ENCODE measurements at regions not wholly inside any gene's neighbourhood (a gene's known extent, or its start where the extent isn't known, plus 50 kb on each side); places are given as distances from the start of the nearest gene placed in this dataset.

DNA sequence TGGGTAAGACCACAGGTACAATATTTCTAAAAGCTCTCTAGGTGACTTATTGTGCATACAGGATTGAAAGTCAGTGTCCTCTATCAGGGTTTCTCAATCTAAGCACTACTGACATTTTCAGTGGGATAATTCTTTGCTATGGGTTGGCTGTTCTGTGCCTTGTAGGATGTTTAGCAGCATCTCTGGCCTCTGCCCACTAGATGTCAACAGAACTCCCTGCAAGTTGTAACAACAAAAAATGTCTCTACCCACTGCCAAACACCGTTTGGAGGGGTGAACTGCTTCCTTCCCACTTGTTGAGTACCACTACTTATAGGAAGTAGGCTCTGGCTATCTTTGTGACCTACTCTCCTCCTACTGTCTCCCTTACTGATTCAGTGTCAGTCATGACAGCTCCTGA, 90.1 kb upstream of the ZRANB2 start:
- FAIRE-seq, result no peak

DNA sequence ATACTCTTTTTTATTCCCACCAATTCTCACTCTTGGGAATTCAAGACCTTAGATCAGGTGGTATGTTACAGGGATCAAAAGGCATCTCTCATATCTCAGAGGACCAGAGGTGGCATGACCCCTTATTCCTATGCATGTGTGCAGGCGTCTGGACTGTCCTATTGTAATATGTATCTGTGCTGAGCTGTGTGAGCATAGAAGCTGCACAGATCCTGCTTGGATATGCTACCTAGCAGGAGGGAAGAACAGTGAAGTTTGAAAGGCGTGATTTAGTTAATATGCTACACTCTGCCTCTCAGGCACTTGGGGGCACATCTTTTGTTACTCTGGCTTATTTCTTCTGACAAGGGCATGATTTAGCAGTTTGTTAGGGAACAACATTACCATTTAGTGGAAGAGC, 86.7 kb upstream of the ZRANB2 start:
- no peak for FAIRE-seq

DNA sequence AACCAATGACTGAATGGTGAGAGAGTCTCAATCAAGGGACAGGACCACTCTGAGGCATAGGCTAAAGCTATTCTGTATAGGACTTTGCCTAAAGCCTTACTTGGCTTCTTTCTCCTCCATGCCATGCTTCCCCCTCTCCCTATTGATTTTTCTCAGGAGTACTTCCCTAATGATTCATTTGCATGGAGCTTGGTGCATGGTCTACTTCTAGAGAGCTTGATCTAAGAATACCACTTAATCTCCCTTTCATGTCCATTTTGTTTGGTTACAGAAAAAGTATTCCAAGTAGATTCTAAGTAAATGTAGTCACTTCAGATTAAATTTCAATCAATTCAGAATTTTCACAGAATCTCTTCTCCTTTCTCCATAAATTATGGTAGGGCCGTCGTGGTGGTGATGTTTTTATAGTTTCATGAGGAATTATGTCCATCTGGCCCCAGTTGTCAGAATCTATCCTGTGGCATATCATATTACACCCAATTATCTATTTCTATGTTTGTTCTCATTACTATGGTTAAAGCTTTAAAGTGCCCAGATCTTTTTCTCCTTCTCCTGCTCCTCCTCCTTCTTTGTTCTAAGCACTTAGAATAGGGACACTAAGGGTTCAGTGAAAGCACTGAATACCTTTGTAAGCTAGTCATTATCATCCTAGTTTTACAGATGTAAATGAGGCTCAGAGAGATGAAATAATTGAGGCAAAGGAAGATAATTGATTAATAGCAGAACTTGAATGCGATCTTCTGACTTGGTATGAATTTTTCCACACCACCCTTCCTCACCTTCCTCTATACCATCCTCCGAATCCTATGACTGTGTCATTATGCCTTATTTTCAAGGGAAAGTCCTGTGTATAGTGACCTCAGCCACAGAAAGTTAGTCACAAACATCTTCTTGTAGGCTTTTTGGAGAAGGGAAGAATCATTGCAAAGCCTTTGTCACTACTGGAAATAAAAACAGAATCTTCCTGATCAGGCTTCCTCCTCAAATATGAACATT, 85.6 kb upstream of the ZRANB2 start:
- FAIRE-seq, result no peak

DNA sequence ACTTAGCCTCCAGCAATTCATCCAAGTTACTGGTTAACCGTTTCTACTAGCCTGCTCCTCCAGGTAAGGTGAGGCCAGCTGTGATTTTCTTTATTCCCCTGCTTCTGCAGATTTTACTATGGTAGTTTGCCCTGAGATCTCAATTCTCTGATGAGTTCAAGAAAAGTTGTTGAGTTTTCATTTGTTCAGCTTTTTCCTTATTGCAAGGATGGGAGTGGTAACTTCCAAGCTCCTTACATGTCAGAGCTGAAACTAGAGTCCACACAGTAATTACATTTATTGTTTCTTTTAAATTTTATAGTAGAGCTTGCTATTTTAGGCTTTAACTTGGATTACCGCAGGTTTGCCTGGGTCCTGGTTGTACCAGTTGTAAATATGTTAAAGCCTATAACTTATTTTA, 76.9 kb upstream of the ZRANB2 start:
- no peak for FAIRE-seq

DNA sequence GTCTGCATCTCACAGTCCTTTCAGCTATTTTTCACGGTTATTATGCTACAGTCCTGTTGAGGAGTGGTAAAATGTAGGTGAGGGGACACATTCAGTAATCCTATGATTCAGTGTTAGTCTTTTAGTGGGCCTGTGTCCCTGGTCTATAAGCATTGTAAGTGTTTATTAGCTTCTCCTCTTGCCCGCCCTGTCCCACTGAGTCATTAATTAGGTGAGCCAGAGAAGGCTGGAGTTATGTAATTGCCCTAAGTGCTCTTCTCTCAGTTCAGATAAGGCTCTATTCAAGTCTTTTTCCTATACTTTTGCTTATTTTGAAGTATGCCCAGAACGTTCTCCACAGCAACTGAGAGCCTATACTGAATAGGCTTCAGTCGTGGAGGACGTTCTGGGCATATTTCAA, 76.3 kb upstream of the ZRANB2 start:
- no peak for FAIRE-seq

DNA sequence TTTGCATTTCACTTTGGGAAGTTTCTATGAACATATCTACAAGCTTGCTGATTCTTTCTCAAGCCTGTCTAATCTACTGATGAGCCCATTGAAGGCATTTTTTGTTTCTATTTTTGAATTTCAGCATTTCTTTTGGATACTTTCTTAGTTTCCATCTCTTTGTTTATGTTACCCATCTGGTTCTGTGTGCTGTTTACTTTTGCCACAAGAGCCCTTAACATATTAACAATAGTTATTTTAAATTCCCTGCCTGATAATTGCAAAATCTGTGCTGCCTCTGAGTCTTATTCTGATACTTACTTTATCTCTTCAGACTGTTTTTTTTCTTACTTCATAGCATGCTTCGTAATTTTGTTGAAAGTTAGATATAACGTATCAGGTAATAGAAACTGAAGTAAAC, 75.8 kb upstream of the ZRANB2 start:
- no peak for FAIRE-seq

DNA sequence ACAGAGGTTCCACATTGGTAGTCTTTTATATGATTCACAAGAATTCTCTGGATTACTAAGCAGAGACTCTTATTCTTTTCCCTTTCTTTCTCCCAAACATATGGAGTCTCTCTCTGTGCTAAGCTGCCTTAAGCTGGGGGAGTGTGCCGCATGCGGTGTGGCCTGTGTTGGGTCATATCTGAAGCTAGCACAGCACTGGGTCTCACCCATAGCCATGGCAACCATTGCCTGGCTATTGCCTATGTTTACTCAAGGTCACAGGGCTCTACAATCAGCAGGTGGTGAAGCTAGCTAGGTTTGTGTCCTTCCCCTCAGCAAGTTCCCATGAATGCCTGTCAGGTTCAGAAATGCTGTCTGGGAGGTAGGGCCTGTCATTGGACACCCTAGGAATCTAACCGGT, 73.6 kb upstream of the ZRANB2 start:
- no peak for FAIRE-seq

DNA sequence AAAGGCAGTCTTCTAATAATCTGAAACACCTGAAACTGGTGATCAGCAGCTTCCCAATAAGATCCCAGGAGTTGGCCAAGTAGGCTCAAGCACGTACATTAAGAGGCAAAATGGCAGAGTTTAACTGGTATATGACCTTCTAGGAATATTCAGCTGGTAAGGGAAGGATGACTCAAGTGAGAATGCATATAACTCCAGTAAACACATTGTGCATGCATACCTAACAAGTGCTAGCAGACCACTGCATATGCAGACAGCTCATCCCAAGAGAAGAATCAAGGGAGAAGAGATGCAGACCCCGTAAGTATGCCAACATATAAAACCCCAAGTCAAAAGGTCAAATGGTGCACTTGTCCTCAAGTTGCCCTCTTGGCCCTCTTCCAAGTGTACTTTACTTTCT, 73.0 kb upstream of the ZRANB2 start:
- FAIRE-seq, result no peak

DNA sequence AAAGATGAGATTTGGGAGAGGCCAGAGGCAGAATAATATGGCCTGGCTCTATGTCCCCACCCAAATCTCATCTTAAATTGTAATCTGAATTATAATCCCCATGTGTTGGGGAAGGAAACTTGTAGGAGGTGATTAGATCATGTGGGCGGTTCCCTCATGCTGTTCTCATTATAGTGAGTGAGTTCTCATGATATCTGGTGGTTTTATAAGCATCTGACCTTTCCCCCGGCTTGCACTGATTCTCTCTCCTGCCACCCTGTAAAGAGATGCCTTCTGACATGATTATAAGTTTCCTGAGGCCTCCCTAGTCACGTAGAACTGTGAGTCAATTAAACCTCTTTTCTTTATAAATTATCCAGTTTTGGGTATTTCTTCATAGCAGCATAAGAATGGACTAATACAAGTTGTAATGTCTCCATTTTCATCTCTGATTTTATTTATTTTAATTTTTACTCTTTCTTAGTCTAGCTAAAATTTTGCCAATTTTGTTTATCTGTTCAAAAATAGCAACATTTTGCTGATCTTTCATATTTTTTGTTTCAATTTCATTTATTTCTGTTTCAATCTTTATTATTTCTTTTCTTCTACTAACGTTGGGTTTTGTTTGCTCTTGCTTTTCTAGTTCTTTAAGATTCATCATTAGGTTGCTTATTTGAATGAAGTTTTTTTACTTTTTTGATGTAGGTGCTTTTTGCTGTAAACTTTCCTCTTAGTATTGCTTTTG, 67.0 kb upstream of the ZRANB2 start:
- peak; percentile 30 for FAIRE-seq

DNA sequence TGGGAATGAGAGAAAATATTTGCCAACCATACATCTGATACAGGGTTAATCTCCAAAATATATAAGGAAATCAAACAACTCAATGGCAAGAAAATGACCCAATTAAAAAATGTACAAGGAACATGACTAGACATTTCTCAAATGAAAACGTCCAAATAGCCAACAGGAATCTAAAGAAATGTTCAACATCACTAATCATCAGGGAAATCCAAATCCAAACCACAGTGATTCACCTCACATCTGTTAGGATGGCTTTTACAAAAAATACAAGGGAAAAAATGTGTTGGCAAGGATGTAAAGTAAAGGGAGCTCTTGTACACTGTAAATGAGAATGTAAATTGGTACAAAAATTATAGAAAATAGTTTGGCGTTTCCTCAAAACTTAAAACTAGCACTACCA, 54.7 kb upstream of the ZRANB2 start:
- FAIRE-seq, result no peak
